ENCODE measurements at regions not wholly inside any gene's neighbourhood (a gene's known extent, or its start where the extent isn't known, plus 50 kb on each side); places are given as distances from the start of the nearest gene placed in this dataset.

DNA sequence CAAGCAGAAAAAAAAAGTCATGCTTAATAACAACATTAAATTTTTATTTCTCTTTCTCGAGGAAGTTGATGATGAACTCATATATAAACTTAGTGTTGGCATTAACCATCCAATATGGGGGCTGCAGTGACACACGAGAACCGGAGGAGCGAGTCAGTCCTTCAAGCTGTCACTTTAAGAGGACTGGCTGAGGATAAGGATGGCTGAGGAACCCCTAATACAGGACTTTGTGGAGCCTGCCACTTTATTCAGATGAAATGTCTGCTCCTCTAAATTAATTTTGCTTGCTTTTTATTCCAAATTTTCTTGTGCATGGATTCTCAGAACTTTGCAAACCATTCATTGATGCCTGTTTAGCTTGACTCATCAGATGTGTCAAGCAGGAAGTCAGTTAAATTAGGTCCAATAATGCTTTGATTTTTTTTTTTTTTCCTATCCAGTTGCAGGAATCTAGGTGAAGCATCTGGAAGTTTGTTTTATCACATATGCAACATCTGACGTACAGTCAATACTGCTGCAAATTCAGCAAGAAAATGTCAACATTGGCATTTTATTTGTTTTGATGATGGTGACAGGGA is 144.2 kb upstream of the COL5A1 start:
- peaks cover 4% of the 10 kb centered on the region for H3K27me3 Mint-ChIP-seq (ENCODE audit: insufficient read depth, low read depth)
- peaks cover 22% of the 10 kb centered on the region for H3K4me1 Mint-ChIP-seq
- Histone ChIP-seq H4K20me1 (ENCODE audit: low read depth) (no peaks in the 10 kb centered on the region), H3K79me2 (ENCODE audit: low read depth) (no peaks in the 10 kb centered on the region), H3K9me3 (ENCODE audit: low read depth) (no peaks in the 10 kb centered on the region), H3K27ac (no peak overlapping the region), H3K9ac (no peak overlapping the region), H3F3A (ENCODE audit: low read depth) (no peaks in the 10 kb centered on the region), H3K27me3 (no peaks in the 10 kb centered on the region), H2AFZ (replicated peaks) (no peak overlapping the region), H3K4me3 (no peak overlapping the region), H3K36me3 (no peaks in the 10 kb centered on the region), H3K4me2 (no peak overlapping the region), H3K4me1 (peaks cover 6% of the 10 kb centered on the region)
- no peak overlapping the region for H3K4me3 Mint-ChIP-seq
- H3K9me3 Mint-ChIP-seq = peaks cover 14% of the 10 kb centered on the region
- H3K36me3 Mint-ChIP-seq = no peaks in the 10 kb centered on the region
- TF ChIP-seq EZH2phosphoT487 (IDR thresholded peaks at IDR 0.05) = no peak
- no peak for TF ChIP-seq EZH2 (IDR thresholded peaks at IDR 0.05)
- TF ChIP-seq, protein P1, sequence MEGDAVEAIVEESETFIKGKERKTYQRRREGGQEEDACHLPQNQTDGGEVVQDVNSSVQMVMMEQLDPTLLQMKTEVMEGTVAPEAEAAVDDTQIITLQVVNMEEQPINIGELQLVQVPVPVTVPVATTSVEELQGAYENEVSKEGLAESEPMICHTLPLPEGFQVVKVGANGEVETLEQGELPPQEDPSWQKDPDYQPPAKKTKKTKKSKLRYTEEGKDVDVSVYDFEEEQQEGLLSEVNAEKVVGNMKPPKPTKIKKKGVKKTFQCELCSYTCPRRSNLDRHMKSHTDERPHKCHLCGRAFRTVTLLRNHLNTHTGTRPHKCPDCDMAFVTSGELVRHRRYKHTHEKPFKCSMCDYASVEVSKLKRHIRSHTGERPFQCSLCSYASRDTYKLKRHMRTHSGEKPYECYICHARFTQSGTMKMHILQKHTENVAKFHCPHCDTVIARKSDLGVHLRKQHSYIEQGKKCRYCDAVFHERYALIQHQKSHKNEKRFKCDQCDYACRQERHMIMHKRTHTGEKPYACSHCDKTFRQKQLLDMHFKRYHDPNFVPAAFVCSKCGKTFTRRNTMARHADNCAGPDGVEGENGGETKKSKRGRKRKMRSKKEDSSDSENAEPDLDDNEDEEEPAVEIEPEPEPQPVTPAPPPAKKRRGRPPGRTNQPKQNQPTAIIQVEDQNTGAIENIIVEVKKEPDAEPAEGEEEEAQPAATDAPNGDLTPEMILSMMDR (IDR thresholded peaks at IDR 0.05) = no peak
- DNase-seq (ENCODE audit: low spot score) = no peak
- no peak overlapping the region for H3K27ac Mint-ChIP-seq

DNA sequence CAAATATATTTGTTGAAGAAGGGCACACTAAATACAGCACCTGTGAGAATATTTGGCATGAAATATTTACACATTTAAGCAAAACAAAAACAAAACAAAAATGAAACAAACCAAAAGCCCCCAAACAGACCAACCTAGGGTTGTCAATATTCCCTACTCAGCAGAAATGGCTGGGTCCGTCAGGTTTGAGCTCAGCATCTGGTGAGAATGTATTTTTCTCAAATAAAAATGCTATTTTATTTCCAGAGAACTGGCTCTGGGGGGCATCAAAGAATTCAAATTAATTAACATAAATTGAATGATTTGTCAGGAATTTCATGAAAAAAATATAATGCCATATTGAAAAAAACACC is 142.8 kb upstream of the COL5A1 start:
- no peak for DNase-seq (ENCODE audit: low spot score)
- Histone ChIP-seq H3K79me2 (ENCODE audit: low read depth) (no peaks in the 10 kb centered on the region), H4K20me1 (ENCODE audit: low read depth) (no peaks in the 10 kb centered on the region), H2AFZ (replicated peaks) (no peak overlapping the region), H3K36me3 (no peaks in the 10 kb centered on the region), H3K4me3 (no peak overlapping the region), H3K4me1 (no peaks in the 10 kb centered on the region), H3K4me2 (no peak overlapping the region), H3K27ac (no peak overlapping the region), H3K9me3 (ENCODE audit: low read depth) (no peaks in the 10 kb centered on the region), H3K9ac (no peak overlapping the region), H3K27me3 (no peaks in the 10 kb centered on the region), H3F3A (ENCODE audit: low read depth) (no peaks in the 10 kb centered on the region)
- H3K4me3 Mint-ChIP-seq = no peak overlapping the region
- no peak overlapping the region for H3K27ac Mint-ChIP-seq
- H3K4me1 Mint-ChIP-seq = peaks cover 13% of the 10 kb centered on the region
- peaks cover 14% of the 10 kb centered on the region for H3K9me3 Mint-ChIP-seq
- H3K36me3 Mint-ChIP-seq = no peaks in the 10 kb centered on the region
- no peak for TF ChIP-seq EZH2phosphoT487 (IDR thresholded peaks at IDR 0.05)
- TF ChIP-seq, protein P1 (IDR thresholded peaks at IDR 0.05) = no peak
- TF ChIP-seq EZH2 (IDR thresholded peaks at IDR 0.05) = no peak
- H3K27me3 Mint-ChIP-seq (ENCODE audit: insufficient read depth, low read depth) = peaks cover 2% of the 10 kb centered on the region

DNA sequence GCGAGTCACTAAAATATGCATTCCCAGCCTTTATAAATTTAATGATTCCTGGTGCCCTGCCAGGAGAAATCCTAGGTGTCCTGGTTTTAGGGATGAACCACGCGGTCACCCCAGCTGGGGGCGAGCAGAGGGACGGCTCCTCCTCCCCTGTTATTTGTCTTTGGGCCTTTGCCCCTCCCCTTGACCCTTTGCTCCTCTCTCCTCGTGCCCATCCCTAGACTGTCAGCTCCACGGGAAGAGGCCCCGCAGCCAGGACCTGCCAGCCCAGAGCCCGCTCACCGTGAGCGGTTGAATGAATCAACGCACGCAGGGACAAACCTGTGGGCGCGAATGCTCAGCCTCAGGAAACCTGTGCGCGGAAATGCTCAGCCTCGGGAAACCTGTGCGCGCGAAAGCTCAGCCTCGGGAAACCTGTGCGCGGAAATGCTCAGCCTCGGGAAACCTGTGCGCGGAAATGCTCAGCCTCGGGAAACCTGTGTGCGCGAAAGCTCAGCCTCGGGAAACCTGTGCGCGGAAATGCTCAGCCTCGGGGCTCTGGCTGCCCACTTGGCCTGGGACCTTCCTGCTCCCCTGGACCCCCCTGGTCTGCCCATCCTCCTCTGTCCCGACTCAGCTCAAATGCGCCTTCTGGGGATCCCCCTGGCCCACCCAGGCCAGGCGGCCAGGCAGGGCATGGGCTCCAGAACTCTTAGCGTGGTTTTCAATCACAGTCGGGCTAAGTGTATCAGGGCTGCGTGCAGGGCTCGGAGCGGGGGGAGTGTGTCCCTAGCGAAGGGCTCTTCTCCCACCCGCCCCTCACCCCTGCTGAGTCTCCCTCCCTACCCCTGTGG is 140.5 kb upstream of the COL5A1 start:
- no peak overlapping the region for H3K9ac ChIP-seq
- no peak overlapping the region for H2AFZ ChIP-seq (replicated peaks)
- H3K4me1 Mint-ChIP-seq = peaks cover 13% of the 10 kb centered on the region
- no peaks in the 10 kb centered on the region for H3K4me1 ChIP-seq
- H3K4me3 ChIP-seq = no peak overlapping the region
- H4K20me1 ChIP-seq (ENCODE audit: low read depth) = no peaks in the 10 kb centered on the region
- no peaks in the 10 kb centered on the region for H3K27me3 ChIP-seq
- no peak overlapping the region for H3K4me2 ChIP-seq
- H3K9me3 ChIP-seq (ENCODE audit: low read depth) = no peaks in the 10 kb centered on the region
- H3K27me3 Mint-ChIP-seq (ENCODE audit: insufficient read depth, low read depth) = peaks cover 2% of the 10 kb centered on the region
- H3F3A ChIP-seq (ENCODE audit: low read depth) = no peaks in the 10 kb centered on the region
- H3K27ac Mint-ChIP-seq = no peak overlapping the region
- H3K36me3 ChIP-seq = no peaks in the 10 kb centered on the region
- no peak for DNase-seq (ENCODE audit: low spot score)
- no peaks in the 10 kb centered on the region for H3K36me3 Mint-ChIP-seq
- H3K9me3 Mint-ChIP-seq = peaks cover 14% of the 10 kb centered on the region
- no peak overlapping the region for H3K4me3 Mint-ChIP-seq
- H3K27ac ChIP-seq = no peak overlapping the region
- no peaks in the 10 kb centered on the region for H3K79me2 ChIP-seq (ENCODE audit: low read depth)
- TF ChIP-seq, protein P1 (IDR thresholded peaks at IDR 0.05) = no peak
